GDM1 (cell line): ENCODE measurements at regions not wholly inside any gene's neighbourhood (a gene's known extent, or its start where the extent isn't known, plus 50 kb on each side); places are given as distances from the start of the nearest gene placed in this dataset.
"Not testable (repeated sequence)": the region's sequence is repeated elsewhere in the genome, so short reads cannot be mapped to it uniquely, and the experiment has no call there.

ENCODE experiments used
- DNase-seq: peaks from one replicate; lab custom pipeline; 2025; lab: John Stamatoyannopoulos, UW

DNA sequence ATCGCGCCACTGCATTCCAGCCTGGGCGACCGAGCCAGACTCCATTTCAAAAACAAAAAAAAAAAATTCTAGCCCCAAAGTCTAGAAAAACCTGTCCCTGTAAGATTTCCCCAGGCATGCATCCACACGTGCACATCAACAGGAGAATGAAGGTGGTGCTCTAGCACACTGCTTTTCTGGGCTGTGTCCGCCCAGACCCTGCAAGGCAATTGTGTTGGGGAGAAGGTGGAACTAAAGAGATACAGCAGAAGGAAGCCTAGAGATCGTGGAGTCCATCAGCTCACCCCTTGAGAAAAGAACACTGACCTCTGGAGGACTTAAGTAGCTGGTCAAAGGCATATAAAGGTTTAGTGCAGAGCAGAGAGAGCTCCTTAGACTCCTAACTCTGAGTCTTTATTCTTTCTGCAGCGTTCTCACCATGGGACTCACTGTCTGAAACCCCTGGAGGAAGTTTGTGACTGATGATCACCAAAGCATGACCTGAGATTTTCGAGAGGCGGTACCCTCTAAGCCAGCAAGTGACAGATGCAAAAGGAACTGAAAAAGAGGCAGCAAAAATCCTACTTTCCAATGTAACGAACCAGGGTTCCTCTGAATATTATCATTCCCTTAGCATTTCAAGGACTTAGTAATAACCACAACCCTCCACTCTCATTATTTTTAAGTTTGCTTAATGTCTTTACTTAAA, 179.8 kb downstream of the MEX3B start:
- DNase-seq: no peak

- no peak for DNase-seq
These were observed 182.7 kb downstream of the MEX3B start for GRCh38 chr15:81863162-81863561.

- no peak for DNase-seq
These were observed 185.9 kb downstream of the MEX3B start for GRCh38 chr15:81859737-81860516.

GRCh38 chr15:81858586-81858985, 187.2 kb downstream of the MEX3B start:
- no peak for DNase-seq

DNA sequence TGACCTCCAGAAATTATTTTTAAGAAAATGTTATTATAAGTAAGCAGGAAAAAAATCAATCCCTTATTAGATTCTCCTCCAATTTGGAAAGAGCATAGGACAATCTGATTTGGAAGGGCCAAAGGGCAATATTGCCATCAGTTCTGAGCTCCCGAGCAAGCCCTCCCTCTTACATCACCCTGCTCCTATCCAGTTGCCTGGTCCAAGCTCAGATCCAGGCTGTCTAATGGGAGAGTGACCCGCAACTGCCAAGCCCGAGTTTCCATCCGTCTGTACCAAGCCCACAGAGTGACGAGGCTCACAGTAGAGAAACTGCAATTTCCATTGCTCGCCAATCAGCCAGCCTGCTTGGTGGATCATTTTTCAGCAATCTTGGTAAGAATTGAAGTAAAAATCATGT, 187.7 kb downstream of the MEX3B start:
- no peak for DNase-seq

DNA sequence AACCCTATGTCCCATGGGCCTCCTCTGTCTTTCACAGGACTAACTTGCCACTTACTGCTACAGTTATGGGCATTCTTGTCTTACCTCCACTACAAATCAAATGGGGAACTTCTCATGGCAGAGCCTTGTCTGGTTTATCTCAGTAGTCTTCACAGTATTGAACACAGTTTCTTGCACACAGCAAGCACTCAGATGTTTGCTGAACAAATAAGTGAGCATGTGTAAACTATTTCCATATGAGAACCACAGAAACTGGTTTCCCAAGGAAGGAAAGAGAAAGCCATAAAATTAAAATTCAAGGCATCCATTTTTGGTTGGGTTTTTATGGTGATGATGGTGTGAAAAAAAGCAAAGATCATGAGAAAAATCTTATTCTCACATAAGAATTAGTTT, 189.2 kb downstream of the MEX3B start:
- DNase-seq: no peak

DNA sequence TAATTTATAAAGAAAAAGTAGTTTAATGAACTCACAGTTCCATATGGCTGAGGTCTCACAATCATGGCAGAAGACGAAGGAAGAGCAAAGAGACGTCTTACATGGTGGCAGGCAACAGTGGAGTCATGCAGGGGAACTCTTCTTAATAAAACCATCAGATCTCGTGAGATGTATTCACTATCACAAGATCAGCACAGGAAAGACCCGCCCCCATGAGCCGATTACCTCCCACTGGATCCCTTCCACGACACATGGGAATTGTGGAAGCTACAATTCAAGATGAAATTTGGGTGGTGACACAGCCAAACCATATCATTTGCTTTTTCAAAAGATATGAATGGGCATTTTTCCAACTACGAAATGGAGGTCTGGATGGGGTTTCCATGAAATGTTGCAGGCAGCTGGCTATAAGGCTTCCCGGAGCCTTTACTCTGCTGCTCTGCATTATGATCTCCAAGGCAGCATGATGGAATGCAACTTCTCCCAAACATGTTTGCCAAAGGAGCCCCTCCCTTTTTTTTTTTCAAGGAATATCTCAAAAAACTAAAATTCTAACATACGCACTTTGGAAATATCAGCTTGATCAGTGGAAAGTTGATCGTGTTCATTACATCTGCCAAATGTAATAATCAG, 189.7 kb downstream of the MEX3B start:
- DNase-seq: no peak

DNA sequence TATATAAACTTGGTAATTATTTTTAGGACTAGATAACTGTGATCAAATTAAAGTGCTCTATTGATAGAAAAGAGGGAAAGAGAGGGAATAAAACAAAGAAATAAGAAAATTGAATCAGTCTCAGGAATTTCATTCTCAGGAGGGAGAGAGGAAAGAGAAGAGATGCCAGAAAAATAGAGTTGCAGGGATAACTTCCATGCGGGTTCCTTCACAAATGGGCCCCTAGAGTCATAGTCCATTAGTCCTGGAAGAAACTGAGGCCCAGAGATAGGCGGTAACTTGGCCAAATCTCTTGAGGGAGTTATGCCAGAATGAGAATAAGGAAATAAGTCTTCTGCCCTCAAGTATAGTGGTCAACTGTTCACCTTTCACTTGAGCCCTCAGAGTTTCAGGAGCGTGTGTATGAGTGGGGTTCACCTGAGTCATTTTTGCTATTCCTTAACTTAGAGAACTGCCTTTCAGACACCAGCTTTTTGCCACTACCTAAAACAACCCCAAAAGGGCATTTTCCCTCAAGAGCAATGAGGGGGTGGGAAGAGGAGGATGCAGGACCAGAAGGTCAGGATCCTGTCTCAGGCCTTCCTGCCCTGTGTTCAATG, 192.6 kb downstream of the MEX3B start:
- DNase-seq: no peak

GRCh38 chr15:81852411-81853149, 193.2 kb downstream of the MEX3B start:
- no peak for DNase-seq

DNA sequence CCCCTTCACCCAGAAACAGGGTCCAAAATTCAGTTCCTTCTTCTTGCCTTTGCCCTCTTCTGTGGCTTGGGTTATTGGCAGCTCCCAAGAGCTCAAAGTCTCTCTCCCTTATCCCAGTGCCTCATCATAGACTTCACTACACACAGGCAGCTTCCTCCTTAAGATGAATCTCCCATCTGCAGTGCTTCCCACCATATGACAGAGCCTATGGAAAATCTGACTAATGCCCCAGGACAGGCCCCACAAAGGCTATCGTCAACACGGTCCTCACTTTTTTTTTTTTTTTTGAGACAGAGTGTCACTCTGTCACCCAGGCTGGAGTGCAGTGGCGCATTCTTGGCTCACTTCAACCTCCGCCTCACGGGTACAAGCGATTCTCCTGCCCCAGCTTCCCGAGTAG, 194.1 kb downstream of the MEX3B start:
- DNase-seq: no peak

DNA sequence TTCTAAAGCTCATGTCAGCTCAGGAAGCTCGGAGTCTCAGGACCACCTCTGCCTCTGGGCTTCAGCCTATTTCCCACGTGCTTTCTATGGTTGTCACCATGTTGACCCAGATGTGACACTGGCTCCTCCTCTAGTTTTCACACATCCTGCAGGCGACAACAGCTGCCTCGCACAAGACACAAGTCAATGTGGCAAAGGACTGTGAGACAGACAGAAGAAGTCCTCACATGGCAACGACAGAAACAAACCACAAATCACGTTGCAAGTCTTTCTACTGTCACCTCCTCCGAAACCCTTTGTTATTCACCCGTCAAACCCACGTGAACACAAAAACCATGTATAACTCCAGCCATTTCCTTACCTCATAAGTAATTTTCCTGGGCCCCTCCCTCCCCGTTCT, 194.5 kb downstream of the MEX3B start:
- no peak for DNase-seq

DNA sequence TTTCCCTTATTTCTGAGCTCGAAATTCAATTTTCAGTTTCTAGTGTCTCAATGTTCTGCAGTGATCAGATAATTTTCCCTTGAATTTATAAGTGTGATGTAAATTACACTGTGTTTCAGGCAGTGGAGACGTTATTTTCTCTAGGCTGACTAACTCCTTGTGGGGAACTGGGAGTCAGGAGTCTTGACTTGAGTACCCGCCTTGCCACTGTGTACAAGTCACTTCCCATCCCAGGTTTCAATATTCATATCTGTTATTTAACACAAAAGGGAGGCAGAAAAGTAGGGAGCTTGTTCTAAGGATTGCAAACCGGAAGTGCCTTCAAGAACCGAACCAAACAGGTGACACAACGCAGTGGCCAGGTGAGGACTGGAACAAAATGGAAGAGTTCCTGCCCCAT, 196.5 kb downstream of the MEX3B start:
- DNase-seq: no peak

- no peak for DNase-seq
These were observed 197.1 kb downstream of the MEX3B start for GRCh38 chr15:81848701-81849100.

GRCh38 chr15:81843757-81844407, 201.9 kb downstream of the MEX3B start:
- DNase-seq: no peak

DNA sequence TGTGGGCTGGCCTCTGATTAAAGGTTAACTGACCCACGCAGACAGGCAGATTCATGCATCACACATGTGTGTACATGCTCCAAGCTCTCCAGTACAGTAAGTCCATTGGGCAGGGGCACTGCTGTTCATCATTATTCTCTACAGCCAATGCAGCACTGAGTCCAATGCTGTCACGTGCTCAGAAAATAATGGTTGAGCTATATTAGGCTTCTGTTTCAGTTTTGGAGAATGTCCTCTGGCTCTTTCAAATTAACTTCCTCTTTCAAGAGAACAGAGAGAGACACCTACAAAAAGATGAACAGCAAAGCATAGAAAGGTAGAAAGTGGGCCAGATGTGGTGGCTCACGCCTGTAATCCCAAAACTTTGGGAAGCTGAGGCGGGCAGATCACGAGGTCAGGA, 202.6 kb downstream of the MEX3B start:
- DNase-seq: no peak

DNA sequence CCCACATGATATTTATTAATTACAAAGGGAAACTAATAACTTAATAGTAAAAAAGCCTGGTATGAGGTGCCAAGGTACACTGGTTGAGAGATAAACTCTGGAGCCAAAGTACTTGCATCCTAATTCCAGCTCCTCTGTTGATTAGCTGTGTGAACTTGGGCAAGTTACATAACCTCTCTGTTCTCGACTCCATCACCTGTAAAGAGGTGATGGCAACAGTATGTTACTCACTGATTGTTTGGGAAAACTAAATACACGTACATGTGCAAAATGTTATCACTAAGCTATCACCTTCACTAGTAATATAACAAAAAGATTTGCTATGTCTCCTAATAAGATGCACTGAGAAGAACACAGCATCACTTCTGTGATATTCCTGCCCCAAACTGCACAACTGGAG, 206.4 kb downstream of the MEX3B start:
- no peak for DNase-seq

- DNase-seq: no peak
These were observed 210.1 kb downstream of the MEX3B start for GRCh38 chr15:81835731-81836130.

DNA sequence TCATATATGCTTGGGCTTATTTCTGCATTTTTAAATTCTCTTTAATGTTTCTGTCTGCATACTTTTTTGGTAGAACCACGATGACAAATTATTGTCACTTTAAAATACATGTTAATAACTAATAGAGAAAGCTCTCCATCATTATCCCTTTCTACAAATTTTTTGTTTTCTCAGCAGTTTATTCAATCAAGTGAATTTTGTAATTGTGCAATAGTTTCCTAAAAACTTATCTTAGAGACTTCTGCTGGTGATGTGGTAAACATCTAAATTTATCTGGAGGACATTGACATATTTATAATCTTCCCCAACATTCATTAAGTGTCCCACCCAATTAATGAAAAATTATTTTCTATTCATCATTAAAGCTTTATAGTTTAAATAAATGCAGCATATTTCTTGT, 215.3 kb downstream of the MEX3B start:
- no peak for DNase-seq

- no peak for DNase-seq
These were observed 215.9 kb downstream of the MEX3B start for GRCh38 chr15:81829918-81830317.

DNA sequence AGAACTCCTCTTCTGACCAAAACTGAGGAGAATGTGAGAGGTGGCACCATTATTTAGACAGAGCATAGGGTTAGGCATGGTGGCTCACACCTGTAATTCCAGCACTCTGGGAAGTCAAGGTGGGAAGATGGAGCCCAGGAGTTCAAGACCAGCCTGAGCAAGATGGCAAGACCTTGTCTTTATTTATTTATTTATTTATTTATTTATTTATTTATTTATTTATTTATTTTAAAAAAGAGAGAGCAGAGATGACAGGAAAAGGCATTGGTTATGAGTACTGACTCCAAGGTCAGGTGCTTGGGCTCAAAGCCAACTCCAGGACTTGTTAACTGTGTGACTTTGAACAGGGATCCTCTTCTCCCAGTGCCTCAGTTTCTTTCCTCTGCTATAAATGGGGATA, 217.7 kb downstream of the MEX3B start:
- no peak for DNase-seq

- DNase-seq: no peak
These were observed 220.7 kb downstream of the MEX3B start for GRCh38 chr15:81825136-81825535.

DNA sequence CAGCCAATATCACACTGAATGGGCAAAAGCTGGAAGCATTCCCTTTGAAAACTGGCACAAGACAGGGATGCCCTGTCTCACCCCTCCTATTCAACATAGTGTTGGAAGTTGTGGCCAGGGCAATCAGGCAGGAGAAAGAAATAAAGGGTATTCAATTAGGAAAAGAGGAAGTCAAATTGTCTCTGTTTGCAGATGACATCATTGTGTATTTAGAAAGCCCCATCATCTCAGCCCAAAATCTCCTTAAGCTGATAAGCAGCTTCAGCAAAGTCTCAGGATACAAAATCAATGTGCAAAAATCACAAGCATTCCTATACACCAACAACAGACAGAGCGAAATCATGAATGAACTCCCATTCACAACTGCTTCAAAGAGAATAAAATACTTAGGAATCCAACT, 223.2 kb downstream of the MEX3B start:
- DNase-seq: not testable (repeated sequence)
